Superior temporal gyrus (tissue), 1 donor: ENCODE measurements at regions not wholly inside any gene's neighbourhood (a gene's known extent, or its start where the extent isn't known, plus 50 kb on each side); places are given as distances from the start of the nearest gene placed in this dataset.
"Not testable (repeated sequence)": the region's sequence is repeated elsewhere in the genome, so short reads cannot be mapped to it uniquely, and the experiment has no call there.

Source experiments
- DNase-seq: peaks from one replicate; pipeline ENCODE4 v3.0.0-alpha.2; 2016; ENCODE audit errors: extremely low spot score

DNA sequence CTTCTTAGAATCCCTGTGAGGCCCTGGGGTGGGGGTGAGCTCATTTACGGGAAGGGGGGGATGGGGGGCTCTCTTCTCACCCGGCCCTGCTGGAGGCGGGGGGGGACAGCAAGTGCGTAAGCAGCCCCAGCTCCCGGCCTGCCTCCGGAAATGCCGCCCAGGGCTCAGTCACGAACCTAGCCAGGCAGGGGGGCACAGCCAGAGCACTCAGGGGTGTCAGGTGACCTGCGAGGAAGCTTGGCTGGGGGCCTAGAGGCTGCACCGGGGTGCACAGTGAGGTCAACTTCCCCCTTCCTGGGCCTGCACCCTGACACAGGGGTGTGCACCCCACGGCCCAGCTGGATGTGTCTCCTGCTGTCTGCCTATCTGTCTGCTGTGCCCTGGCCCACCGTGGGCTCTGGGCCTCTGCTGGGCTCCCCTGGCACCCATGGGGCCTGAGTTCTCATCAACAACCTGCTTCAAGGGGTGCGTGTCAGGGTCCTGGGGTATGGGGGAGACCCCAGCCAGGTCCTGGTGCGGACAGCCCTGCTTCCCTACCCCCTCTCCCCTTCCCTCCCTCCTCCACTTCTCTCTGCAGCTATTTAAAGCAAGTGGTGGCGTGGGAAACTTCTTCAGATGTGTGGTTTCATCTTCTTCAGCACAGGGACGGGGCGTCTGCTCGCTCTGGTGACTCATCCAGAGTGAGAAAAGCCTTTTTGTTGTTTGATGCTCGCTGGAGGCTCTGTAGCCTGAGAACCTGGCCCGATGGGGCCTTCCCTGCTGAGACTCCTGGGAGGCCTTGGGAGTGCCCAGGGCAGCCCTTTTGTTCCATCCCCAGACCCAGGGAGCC, 92.5 kb upstream of the RUNX3 start:
- peak; percentile 66 for DNase-seq

DNA sequence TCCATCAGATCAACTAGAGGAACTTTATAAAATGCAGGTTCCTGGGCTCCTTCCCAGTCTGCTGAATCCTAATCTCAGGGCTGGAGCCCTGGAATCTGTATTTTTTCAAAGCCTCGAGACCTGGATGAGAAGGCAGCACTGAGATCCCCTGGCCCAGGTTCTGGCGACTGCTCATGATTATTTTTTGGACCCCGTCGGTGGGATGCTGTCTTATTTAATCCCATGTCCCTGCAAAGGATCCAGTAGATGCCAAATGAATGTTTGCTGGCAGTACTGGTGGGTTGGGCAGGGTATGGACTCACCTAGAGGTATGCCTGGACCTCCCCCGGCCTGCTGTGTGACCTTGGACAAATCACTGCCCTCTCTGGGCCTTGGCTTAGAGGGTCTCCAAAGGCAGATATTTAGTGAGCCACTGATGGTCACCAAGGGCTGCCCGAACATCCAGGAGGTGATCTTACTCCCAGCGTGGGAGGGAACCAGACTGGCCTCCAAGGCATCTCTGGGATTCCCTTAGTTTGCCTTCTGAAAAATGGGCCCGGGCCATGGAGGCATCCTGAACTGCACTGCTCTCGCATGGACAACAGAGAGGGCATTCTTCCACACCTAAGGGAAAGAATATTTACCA, 91.6 kb upstream of the RUNX3 start:
- DNase-seq: no peak

DNA sequence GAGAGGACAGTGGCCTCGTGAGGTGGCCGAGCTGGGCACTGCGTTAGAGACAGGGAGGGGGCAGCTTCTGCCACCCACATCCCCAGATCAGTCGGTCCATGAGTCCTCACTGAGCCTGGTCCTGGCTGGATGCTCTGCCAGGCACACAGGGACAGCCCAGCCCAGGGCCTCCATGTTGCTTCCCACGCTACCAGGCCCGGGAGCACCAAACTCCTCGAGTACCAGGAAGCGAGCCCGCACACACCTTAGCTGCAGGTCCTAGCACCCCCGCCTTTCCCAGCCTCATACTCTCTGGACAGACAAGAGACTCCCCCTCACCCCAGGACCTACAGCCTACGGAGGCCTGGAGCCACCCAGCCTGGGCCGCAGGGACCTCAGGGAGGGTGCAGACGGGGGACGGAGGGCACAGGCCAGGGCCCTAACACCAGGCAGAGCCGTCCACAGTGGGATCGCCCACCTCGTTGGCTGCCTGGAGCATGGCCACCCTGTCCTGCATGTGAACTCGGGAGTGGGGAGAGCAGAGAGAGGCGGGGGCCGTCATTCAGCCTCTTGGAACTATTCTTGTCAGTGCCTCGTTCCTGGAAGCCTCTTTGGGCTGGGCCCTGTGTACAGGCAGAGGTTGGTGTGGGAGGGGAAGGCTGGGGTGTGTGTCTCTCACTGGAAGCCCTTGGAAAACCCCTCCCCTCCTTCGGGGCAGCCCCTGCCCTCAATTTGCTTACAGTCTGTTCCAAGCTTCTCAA, 90.9 kb upstream of the RUNX3 start:
- DNase-seq: no peak

DNA sequence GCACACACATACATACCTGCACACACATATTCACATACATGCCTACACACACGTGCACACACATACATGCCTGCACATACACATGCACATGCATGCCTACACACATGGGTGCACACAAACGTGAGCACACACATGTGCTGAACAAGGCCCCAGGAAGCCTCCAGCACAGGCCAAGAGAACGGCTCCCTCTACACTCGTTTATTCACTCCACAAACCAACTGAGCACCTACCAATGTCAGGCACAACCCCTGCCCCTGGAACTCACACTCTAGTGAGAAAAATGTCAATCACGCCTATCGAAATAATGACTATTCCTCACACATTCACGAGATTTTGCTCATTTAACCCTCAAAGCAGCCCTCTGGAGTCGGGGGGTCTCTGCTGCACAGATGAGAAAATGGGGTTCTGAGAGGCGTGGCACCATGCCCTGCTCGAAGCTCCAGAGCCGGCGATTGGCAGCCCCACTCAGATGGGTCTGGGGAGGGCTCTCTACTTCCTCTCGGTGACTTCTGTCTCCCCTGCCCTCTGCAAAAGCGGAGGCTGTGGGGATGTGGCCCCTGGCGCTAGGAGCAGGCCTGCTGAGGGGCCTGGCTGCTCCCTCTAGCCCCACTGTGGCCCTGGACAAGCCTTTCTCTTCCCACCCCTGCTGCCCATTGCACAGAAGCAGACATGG, 90.2 kb upstream of the RUNX3 start:
- no peak for DNase-seq

DNA sequence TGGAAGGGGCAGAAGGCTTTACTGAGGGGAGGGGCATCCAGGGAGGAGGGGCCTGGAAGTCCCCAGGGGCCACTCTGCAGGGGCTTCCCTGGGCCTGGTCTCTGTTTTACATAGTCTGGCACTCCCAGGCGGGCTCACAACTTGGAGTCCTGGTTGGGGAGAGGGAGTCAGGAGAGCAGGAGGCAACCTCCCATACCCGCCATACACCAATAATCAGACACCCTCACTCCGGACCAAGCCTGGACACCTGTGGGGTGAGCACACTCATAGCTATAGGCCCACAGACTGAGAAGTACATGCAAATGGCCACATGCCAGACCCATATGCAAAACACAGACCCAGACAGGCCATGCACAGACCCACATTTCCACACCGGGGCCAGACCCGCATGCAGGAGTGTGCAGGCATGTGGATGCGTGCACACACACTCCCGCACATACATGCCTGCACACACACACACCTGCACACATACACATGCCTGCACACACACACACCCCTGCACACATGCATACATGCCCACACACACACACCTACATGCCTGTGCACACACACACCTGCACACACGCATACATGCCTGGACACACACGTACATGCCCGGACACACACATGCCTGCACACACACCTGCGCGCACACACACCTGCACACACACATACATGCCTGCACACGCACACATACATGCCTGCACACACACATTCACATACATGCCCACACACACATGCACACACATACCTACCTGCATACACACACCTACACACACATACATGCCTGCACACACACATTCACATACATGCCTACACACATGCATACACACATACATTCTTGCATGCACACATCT, 89.5 kb upstream of the RUNX3 start:
- DNase-seq: no peak

DNA sequence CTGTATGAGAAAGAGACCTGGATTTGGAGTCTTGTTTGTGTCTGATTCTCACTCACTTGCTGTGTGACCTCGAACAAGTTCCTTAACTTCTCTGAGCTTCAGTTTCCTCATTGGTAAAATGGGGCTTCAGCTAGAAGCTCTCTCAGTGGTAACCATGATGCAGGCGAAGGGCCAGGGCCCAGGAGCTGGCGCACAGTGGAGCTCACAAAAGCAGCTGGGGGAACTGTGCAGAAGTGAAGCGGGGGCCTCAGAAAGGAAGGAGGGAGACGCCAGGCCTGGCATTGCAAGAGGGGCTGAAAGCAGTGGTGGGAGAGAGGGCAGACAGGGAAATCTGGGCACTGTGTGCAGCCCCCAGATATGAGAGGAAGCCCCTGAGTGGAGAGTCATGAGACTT, 88.9 kb upstream of the RUNX3 start:
- DNase-seq: no peak

DNA sequence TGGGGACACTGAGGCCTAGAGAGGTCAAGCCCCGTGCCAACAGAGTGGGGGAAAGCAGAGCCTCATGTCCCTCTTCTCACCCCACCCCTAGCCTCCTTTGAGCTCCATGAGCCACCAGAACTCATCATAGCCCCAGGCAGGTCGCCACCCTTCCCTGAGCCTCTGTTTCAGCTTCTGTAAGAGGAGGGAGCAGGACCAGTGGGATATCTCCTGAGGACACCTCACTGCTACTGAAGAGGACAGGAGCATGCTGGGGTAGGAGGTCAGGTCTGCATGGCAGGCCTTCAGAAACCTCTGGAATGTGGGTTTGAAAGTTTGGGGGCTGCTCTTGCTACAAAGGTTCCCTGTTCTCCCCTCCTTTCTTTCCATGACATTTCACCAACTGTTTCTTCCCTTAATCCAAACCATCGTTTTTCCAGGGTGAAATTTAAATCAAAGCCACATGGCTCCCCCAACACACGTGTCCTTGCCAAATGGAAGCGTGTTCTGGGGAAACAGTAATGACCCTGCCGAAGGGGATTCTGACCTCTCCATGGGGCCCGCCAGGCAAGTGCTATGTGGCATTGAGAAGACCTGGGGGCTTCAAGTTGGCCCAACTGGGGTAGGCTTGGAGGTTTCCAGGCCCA, 88.1 kb upstream of the RUNX3 start:
- DNase-seq: no peak

DNA sequence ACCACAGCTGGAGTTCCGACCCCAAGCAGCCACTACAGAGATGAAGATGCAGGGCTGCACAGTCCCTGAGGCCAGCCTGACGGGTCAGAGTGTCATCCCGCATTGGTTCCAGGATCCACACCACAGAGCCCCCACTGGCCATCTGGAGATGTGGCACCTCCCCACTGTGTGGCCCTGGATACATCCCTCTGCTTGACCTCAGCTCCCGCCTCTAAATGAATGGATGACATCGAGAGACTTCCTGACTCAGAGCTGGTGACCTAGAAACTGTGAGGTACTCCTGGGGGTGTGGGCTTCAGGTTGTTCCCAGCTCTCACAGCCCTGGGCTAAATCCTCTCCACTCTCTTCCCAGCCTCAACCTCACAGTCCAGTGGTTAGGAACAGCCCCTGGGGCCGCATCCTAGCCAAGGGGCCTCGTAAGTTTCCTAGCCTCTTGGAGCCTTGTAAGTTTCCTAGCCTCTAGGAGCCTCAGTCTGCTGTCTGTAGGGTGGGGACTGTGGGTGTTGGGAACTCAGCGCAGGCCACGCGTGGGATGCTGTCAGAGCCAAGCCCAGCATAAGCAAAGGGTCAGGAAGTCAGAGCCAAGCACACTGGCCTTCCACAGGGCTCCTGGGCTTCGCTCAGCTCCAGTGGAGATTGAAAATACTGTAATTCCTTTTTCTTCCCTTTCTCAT, 87.5 kb upstream of the RUNX3 start:
- no peak for DNase-seq

DNA sequence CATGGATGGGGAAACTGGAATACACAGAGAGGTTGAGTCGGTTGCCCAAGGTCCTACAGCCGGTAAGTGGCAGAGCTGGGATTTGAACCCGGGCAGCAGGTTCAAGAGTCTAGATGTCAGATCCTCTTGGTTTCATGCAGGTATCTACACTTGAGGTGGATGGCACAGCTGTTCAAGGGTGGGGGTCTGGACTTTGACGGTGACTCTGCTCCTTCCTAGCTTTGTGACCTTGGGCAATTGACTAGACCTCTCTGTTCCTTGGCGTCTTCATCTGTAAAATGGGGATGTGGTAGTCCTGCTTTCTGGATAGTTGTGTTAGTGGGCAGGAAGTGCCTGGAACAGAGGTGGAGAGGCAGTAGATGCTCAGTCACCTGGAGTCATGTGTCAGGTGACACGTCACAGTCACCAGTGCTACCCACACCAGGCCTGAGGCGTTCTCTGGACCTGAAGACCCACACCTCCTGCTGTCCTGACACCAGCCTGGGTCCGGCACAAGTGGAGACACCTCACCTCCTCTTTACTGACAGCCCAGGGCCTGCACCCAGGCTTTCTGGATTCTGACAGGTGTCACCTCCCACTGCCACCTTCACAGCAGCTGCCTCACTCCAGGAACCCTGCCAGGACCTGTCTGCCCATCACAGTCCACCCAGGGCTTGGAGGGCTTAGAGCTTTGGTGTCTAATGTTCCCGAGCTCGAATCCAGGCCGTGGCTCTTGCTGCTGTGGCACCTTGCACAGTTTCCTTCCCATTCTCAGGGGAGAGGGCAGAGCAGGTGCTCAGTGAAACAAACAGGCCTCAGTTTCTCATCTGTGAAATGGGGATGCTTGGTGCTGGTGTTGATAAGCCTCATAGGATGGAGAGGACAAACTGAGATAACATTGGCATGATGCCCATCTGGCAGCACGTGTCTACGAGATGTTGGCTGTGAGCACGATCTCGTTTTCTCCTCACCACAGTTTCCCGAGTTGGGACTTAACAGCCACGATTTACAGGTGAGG, 83.2 kb upstream of the RUNX3 start:
- no peak for DNase-seq

DNA sequence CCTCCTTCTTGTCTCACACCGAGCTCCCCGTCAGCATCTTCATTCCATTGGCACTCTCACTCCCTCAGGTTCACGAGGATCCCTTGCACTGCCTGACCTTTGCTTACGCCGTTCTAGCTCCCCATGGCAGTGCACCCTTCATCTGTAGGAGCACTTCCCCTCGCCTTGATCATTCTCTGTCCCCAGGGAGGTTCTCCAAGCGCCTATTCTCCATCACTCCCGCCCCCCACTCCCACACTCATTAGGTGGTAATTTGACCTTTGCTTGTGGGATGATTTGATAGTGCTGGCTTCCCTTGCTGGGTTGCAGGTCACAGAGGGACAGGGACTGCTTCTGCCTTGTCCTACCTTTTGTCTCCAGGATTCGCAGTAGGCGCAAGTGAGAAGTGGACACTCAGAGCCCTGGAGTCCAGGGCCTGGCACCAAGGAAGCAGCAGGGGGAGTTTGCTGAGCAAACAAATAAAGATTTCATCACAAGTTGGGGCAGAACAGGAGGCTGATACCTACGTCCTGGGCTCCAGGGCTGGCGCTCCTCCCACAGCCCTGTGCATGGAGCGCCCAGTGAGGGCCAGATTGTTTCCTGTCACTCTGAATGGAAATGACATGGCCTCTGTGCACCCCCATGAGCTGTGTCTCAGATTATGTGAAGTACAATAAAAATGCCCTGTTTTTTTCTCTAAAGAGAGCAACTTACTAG, 82.0 kb upstream of the RUNX3 start:
- DNase-seq: no peak

DNA sequence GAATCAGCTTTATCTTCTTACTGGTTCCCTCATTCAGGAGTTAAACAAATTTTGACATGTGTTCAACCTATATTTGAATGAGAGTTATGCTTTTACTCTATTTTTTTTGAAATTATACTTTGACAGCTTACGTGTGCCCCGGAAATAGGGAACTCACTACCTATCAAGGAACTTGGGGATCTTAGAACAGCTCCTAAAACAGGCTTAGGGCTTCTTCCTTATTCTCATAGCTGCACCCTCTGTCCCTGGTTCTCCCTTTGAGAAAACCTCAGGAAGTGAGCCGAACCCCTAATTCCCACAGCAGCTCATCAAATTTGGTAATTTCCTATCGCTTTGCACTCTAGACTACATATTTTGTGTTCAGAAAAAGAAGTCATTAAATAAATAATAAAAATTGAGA, 81.2 kb upstream of the RUNX3 start:
- DNase-seq: no peak

DNA sequence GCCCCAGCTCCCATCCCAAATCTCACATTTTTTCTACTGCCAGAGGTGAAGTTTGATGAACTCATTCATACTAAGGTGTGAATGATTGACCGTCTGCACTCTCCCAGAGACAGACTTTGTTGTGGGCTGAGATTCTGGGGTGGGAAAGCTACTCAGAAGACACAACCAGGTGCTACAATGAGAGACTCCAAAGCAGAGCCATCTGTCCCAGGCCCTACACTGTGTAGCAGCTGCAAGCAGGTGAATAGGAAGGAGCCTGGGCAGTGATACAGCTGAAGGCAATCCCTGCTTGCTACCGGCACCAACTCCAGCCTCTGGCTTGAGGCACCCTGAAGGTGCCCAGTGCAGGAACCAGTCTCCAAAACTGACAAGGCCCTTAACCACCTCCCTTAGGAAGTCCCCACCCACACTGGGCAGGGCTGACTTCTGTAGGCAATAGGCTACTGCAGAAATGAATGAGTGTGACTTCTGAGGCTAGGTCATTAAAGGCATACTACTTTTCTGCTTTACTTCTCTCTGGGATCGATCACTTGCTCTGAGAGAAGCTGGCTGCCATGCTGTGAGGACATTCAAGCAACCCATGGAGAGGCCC, 79.7 kb upstream of the RUNX3 start:
- DNase-seq: no peak

DNA sequence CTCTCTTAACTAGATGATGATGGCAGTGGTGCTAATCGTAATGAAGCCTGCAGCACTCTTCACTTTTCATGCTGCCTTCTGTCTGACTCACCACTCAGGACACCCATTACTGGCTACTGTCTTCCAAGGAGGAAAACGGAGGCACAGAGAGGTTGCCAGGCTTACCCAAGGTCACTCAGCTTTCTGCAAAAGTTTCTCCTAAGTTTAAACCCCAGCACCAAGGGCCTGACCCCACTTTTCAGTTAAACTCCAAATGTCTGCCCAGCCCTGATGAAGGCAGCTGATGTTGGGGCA, 78.1 kb upstream of the RUNX3 start:
- no peak for DNase-seq

DNA sequence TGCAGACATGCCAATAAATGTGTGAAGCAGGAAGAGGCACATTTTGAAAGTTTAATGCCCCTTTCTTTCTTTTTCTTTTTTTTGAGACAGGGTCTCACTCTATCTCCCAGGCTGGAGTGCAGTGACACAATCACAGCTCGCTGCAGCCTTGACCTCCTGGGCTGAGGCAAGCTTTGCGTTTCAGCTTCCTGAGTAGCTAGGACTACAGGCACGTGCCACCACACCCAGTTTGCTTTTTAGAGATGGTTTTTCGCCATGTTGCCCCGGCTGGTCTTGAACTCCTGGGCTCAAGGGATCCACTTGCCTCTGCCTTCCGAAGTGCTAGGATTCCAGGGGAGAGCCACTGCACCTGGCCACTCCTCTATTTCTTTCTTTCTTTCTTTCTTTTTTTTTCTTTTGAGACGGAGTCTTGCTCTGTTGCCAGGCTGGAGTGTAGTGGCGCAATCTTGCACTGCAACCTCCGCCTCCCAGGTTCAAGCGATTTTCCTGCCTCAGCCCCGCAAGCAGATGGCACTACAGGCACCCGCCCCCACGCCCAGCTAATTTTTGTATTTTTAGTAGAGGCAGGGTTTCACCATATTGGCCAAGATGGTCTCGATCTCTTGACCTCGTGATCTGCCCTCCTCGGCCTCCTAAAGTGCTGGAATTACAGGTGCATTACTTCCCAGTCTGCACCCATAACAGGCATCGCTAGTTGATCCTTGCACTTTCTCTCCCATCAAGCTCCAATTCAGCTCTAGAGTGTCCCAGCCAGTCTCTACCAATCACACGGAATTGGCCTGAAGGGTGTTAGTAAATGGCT, 77.5 kb upstream of the RUNX3 start:
- not testable (repeated sequence) for DNase-seq

DNA sequence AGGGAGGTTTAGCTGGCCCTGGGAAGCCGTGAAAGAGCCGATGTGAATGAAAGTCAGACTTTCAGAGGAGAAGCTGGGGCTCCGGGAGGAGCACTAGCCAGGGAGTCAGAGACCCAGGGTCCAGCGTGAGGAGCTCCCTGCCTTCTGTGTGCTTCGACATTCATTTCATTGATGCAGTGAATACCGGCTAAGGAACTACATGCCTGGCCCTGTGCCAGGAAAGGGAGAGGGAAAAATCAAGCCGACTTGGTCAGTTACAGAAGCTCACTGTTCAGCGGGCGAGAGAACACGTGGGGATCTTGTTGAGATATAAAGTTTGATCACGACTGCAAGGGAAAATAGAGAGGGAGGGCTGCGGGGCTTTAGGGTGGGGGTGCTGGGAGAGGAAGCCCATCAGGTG, 76.7 kb upstream of the RUNX3 start:
- DNase-seq: no peak

DNA sequence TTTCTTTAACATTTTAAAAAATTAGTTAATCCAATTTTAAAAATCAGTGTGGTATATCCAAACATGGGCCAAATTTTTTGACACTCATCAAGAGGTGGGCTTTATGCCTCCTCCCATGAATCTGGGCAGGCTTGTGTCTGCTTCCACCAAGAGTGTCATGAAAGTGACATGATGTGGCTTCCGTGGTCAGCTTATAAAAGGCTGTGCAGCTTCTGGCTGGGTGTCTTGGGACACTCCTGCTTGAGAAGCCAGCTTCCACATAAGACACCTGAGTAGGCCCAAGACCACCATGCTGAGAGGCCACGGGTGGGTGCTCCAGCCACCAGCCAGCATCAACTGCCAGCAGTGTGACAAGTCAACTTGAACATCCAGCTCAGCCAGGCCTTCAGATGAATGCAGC, 74.3 kb upstream of the RUNX3 start:
- DNase-seq: no peak

DNA sequence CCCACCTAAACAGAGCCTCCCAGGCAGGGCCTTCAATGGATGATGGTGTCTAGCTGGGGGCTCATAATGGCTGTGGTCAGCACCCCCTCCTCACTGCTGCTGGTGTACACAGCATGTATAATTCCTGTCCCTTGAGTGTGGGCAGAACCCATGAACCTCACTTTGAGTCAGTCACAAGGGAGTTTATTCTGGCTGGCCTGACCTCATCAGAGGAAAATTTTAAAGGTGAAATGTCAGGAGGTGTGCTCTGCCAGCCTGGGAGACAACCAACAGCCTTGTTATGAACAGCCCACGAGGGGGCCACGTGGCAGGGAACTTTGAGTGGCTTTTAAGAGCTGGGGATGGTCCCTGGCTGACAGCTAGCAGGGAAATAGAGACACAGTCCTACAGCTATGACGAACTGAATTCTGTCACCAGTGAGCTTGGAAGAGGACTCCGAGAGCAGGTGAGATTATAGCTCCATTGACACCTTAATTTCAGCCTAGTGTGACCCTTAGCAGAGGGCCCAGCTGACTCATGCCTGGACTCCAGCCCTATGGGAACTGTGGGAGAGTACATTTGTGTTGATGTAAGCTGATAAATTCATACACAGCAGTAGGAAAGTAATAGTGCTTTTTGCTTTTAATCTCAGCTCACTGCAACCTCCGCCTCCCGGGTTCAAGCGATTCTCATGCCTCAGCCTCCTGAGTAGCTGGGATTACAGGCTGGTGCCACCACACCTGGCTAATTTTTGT, 73.5 kb upstream of the RUNX3 start:
- no peak for DNase-seq
